ENCODE measurements at regions not wholly inside any gene's neighbourhood (a gene's known extent, or its start where the extent isn't known, plus 50 kb on each side); places are given as distances from the start of the nearest gene placed in this dataset.

- no peaks in the 10 kb centered on the region for H3K36me3 Mint-ChIP-seq (ENCODE audit: insufficient read depth, unreplicated experiment)
- no TSS peak for BruUV-seq (replicated peaks)
- peaks cover 12% of the 10 kb centered on the region for H3K9me3 Mint-ChIP-seq (ENCODE audit: unreplicated experiment)
- no peak for TF ChIP-seq CTCF (IDR thresholded peaks at IDR 0.05; ENCODE audit: unreplicated experiment)
- POLR2A ChIA-PET = no interaction called here
- H3K4me3 Mint-ChIP-seq (ENCODE audit: unreplicated experiment) = no peak overlapping the region
- intact Hi-C loops (cut with micrococcal nuclease) = no loop called here
- CTCF ChIA-PET = no interaction called here
- no peak for DNase-seq (ENCODE audit: unreplicated experiment)
- no peak overlapping the region for H3K27ac Mint-ChIP-seq (ENCODE audit: low read depth, unreplicated experiment)
- H3K27me3 Mint-ChIP-seq (ENCODE audit: insufficient read depth, unreplicated experiment) = no peaks in the 10 kb centered on the region
- H3K4me1 Mint-ChIP-seq (ENCODE audit: insufficient read depth, unreplicated experiment) = peaks cover 5% of the 10 kb centered on the region
Observed at GRCh38 chr21:27513825-27514224, 546.9 kb upstream of the ADAMTS5 start.

- ChIA-PET CTCF (interaction anchor here (0.6 kb wide), 1 partner anchor 266 kb away, joined by 3 read pairs; no protein-coding TSS in a partner anchor), POLR2A (no interaction called here)
- no peak for TF ChIP-seq CTCF (IDR thresholded peaks at IDR 0.05; ENCODE audit: unreplicated experiment)
- Mint-ChIP-seq H3K4me1 (ENCODE audit: insufficient read depth, unreplicated experiment) (peaks cover 5% of the 10 kb centered on the region), H3K36me3 (ENCODE audit: insufficient read depth, unreplicated experiment) (no peaks in the 10 kb centered on the region), H3K4me3 (ENCODE audit: unreplicated experiment) (no peak overlapping the region), H3K9me3 (ENCODE audit: unreplicated experiment) (peaks cover 12% of the 10 kb centered on the region), H3K27ac (ENCODE audit: low read depth, unreplicated experiment) (no peak overlapping the region), H3K27me3 (ENCODE audit: insufficient read depth, unreplicated experiment) (no peaks in the 10 kb centered on the region)
- DNase-seq (ENCODE audit: unreplicated experiment) = no peak
- intact Hi-C loops (cut with micrococcal nuclease) = no loop called here
- BruUV-seq (replicated peaks) = no TSS peak
Observed at GRCh38 chr21:27513016-27513415, 546.1 kb upstream of the ADAMTS5 start.

GRCh38 chr21:27511233-27511632 lies 544.3 kb upstream of the ADAMTS5 start:
- Mint-ChIP-seq H3K27me3 (ENCODE audit: insufficient read depth, unreplicated experiment) (no peaks in the 10 kb centered on the region), H3K27ac (ENCODE audit: low read depth, unreplicated experiment) (no peak overlapping the region), H3K9me3 (ENCODE audit: unreplicated experiment) (no peaks in the 10 kb centered on the region), H3K36me3 (ENCODE audit: insufficient read depth, unreplicated experiment) (no peaks in the 10 kb centered on the region), H3K4me1 (ENCODE audit: insufficient read depth, unreplicated experiment) (peaks cover 8% of the 10 kb centered on the region), H3K4me3 (ENCODE audit: unreplicated experiment) (no peak overlapping the region)
- ChIA-PET POLR2A (no interaction called here), CTCF (no interaction called here)
- TF ChIP-seq CTCF (IDR thresholded peaks at IDR 0.05; ENCODE audit: unreplicated experiment) = no peak
- DNase-seq (ENCODE audit: unreplicated experiment) = no peak
- BruUV-seq (replicated peaks) = no TSS peak
- intact Hi-C loops (cut with micrococcal nuclease) = no loop called here

GRCh38 chr21:27507695-27508094 lies 540.8 kb upstream of the ADAMTS5 start:
- BruUV-seq (replicated peaks) = no TSS peak
- ChIA-PET POLR2A (interaction anchor here (0.6 kb wide), 2 partner anchors 22 to 1936 kb away, joined by 3 read pairs; no protein-coding TSS in a partner anchor), CTCF (interaction anchor here (0.5 to 1.5 kb wide), 3 partner anchors 193 to 461 kb away, joined by 3 read pairs; no protein-coding TSS in a partner anchor)
- no peak for DNase-seq (ENCODE audit: unreplicated experiment)
- Mint-ChIP-seq H3K36me3 (ENCODE audit: insufficient read depth, unreplicated experiment) (no peaks in the 10 kb centered on the region), H3K4me1 (ENCODE audit: insufficient read depth, unreplicated experiment) (peaks cover 19% of the 10 kb centered on the region), H3K9me3 (ENCODE audit: unreplicated experiment) (no peaks in the 10 kb centered on the region), H3K4me3 (ENCODE audit: unreplicated experiment) (no peak overlapping the region), H3K27me3 (ENCODE audit: insufficient read depth, unreplicated experiment) (no peaks in the 10 kb centered on the region), H3K27ac (ENCODE audit: low read depth, unreplicated experiment) (no peak overlapping the region)
- TF ChIP-seq CTCF (IDR thresholded peaks at IDR 0.05; ENCODE audit: unreplicated experiment) = no peak
- intact Hi-C loops (cut with micrococcal nuclease) = no loop called here

Data from MCF 10A (cell line).